OCI-LY1 (cell line): ENCODE measurements at regions not wholly inside any gene's neighbourhood (a gene's known extent, or its start where the extent isn't known, plus 50 kb on each side); places are given as distances from the start of the nearest gene placed in this dataset.

Experiments
- H2AFZ ChIP-seq: fragments of 200-600 bp; sonication (generic), shearing (Covaris generic); 2 replicates; pipeline ENCODE4 v1.6.0; 2014; ENCODE audit warnings: antibody characterized with exemption, mild to moderate bottlenecking, low read length
- H3F3A ChIP-seq: fragments of 200-600 bp; sonication (generic), shearing (Covaris generic); 2 replicates; pipeline ENCODE4 v1.6.0; 2014; ENCODE audit warnings: mild to moderate bottlenecking, antibody characterized with exemption, low read length, moderate library complexity; ENCODE audit not compliant: insufficient read depth
- H3K27ac ChIP-seq: fragments of 200-600 bp; sonication (generic); 2 replicates; pipeline ENCODE4 v1.5.1; 2014; ENCODE audit warnings: low read length, mixed run types, mild to moderate bottlenecking, low read depth; ENCODE audit not compliant: poor library complexity, severe bottlenecking
- H3K27me3 ChIP-seq: fragments of 200-600 bp; sonication (generic); 2 replicates; pipeline ENCODE4 v1.6.0; 2014; ENCODE audit warnings: antibody characterized with exemption, mild to moderate bottlenecking, low read length, moderate library complexity; ENCODE audit not compliant: insufficient read depth
- H3K36me3 ChIP-seq: fragments of 200-600 bp; sonication (generic); 2 replicates; pipeline ENCODE4 v1.6.1; 2014; ENCODE audit warnings: mild to moderate bottlenecking, antibody characterized with exemption, low read length, moderate library complexity, mixed read lengths; ENCODE audit not compliant: insufficient read depth
- H3K4me1 ChIP-seq: fragments of 200-600 bp; sonication (generic); 2 replicates; pipeline ENCODE4 v1.5.1; 2014; ENCODE audit warnings: mild to moderate bottlenecking, low read length, moderate library complexity; ENCODE audit not compliant: insufficient read depth, severe bottlenecking
- H3K4me2 ChIP-seq: fragments of 200-600 bp; sonication (generic), shearing (Covaris generic); 2 replicates; pipeline ENCODE4 v1.6.1; 2014; ENCODE audit warnings: low read length
- H3K4me3 ChIP-seq: fragments of 200-600 bp; sonication (generic); 2 replicates; pipeline ENCODE4 v1.5.1; 2014; ENCODE audit warnings: low read length, low read depth, mild to moderate bottlenecking, mixed read lengths; ENCODE audit not compliant: poor library complexity, severe bottlenecking
- H3K79me2 ChIP-seq: fragments of 200-600 bp; shearing (Covaris generic); 2 replicates; pipeline ENCODE4 v1.6.1; 2016; ENCODE audit warnings: mixed run types, low read length, mixed read lengths; ENCODE audit not compliant: insufficient read depth
- H3K9ac ChIP-seq: fragments of 200-600 bp; sonication (generic), shearing (Covaris generic); 2 replicates; pipeline ENCODE4 v1.6.1; 2014; ENCODE audit warnings: mild to moderate bottlenecking, low read length, mixed read lengths
- H3K9me2 ChIP-seq: fragments of 200-600 bp; sonication (generic), shearing (Covaris generic); 2 replicates; pipeline ENCODE4 v1.6.1; 2014; ENCODE audit warnings: low read depth, mild to moderate bottlenecking, low read length, mixed read lengths
- H3K9me3 ChIP-seq: fragments of 200-600 bp; shearing (Covaris generic); 2 replicates; pipeline ENCODE4 v1.6.1; 2014; ENCODE audit warnings: low read length, mixed read lengths
- H4K20me1 ChIP-seq: fragments of 200-600 bp; sonication (generic), shearing (Covaris generic); 2 replicates; pipeline ENCODE4 v1.6.0; 2016; ENCODE audit warnings: mild to moderate bottlenecking, low read length; ENCODE audit not compliant: insufficient read depth
- EZH2 ChIP-seq: fragments of 200-600 bp; sonication (generic), shearing (Covaris generic); IDR thresholded peaks from 2 replicates; pipeline ENCODE4 v1.8.0; 2017; ENCODE audit warnings: borderline replicate concordance, mixed run types, mild to moderate bottlenecking, antibody characterized with exemption, low read length, moderate library complexity, mixed read lengths
- TF ChIP-seq, protein P1 (sequence below): fragments of 200-600 bp; sonication (generic), shearing (Covaris generic); IDR thresholded peaks from 2 replicates; pipeline ENCODE4 v1.5.1; 2017; ENCODE audit warnings: mild to moderate bottlenecking, antibody characterized with exemption, low read length, moderate library complexity, mixed read lengths

DNA sequence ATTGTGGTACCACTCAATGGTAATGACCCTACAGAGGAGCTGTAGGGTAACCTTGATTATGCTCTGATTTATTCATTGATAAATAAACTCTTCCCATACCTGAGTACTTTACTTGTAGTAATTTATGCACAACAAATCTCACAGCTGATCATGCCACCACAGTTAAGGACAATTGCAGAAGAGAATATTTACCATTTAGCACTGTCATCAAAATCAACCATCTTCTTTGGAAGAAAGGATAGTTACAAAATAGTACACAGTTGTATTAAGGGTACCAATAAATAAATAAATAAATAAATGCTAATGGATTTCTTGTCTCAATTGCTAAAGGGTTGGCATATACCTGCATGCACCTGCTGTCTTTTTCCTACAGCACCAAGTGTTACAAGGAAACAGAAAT, 97.6 kb upstream of the PDE1C start:
- no peak overlapping the region for H3K9ac ChIP-seq
- H3K27ac ChIP-seq: no peak overlapping the region
- no peaks in the 10 kb centered on the region for H3K36me3 ChIP-seq
- H3K27me3 ChIP-seq: no peaks in the 10 kb centered on the region
- no peak overlapping the region for H3K4me2 ChIP-seq
- H3K4me1 ChIP-seq: no peaks in the 10 kb centered on the region
- no peaks in the 10 kb centered on the region for H3K9me2 ChIP-seq
- TF ChIP-seq EZH2: no peak
- TF ChIP-seq, protein P1, sequence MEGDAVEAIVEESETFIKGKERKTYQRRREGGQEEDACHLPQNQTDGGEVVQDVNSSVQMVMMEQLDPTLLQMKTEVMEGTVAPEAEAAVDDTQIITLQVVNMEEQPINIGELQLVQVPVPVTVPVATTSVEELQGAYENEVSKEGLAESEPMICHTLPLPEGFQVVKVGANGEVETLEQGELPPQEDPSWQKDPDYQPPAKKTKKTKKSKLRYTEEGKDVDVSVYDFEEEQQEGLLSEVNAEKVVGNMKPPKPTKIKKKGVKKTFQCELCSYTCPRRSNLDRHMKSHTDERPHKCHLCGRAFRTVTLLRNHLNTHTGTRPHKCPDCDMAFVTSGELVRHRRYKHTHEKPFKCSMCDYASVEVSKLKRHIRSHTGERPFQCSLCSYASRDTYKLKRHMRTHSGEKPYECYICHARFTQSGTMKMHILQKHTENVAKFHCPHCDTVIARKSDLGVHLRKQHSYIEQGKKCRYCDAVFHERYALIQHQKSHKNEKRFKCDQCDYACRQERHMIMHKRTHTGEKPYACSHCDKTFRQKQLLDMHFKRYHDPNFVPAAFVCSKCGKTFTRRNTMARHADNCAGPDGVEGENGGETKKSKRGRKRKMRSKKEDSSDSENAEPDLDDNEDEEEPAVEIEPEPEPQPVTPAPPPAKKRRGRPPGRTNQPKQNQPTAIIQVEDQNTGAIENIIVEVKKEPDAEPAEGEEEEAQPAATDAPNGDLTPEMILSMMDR: no peak
- no peaks in the 10 kb centered on the region for H3F3A ChIP-seq
- no peak overlapping the region for H2AFZ ChIP-seq
- H3K9me3 ChIP-seq: no peaks in the 10 kb centered on the region
- H4K20me1 ChIP-seq: no peaks in the 10 kb centered on the region
- H3K4me3 ChIP-seq: no peak overlapping the region
- H3K79me2 ChIP-seq: no peaks in the 10 kb centered on the region

DNA sequence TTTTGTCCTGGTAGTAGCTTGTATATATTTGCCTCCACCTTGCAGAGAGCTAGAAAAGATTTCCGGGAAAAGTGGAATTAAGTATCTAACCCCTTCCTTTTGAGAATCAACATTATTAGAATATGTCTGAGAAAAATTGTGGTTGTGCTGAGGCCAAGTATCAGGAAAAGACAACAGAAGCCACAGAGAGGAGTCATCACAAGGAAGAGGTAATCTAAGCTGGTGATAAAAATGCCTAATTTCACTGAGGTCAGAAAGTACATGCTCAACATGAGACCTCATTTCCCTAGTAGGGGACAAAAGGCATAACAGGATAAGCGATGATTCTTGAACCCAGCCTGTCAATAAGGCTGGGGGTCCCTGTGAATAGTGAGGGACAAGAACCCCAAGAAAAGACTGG, 97.0 kb upstream of the PDE1C start:
- Histone ChIP-seq H3K9me3 (no peaks in the 10 kb centered on the region), H3K79me2 (no peaks in the 10 kb centered on the region), H3K27ac (no peak overlapping the region), H3K9ac (no peak overlapping the region), H3K36me3 (no peaks in the 10 kb centered on the region), H3F3A (no peaks in the 10 kb centered on the region), H3K27me3 (no peaks in the 10 kb centered on the region), H3K4me1 (no peaks in the 10 kb centered on the region), H3K9me2 (no peaks in the 10 kb centered on the region), H3K4me3 (no peak overlapping the region), H2AFZ (no peak overlapping the region), H4K20me1 (no peaks in the 10 kb centered on the region), H3K4me2 (no peak overlapping the region)
- TF ChIP-seq EZH2: no peak
- TF ChIP-seq, protein P1: no peak

DNA sequence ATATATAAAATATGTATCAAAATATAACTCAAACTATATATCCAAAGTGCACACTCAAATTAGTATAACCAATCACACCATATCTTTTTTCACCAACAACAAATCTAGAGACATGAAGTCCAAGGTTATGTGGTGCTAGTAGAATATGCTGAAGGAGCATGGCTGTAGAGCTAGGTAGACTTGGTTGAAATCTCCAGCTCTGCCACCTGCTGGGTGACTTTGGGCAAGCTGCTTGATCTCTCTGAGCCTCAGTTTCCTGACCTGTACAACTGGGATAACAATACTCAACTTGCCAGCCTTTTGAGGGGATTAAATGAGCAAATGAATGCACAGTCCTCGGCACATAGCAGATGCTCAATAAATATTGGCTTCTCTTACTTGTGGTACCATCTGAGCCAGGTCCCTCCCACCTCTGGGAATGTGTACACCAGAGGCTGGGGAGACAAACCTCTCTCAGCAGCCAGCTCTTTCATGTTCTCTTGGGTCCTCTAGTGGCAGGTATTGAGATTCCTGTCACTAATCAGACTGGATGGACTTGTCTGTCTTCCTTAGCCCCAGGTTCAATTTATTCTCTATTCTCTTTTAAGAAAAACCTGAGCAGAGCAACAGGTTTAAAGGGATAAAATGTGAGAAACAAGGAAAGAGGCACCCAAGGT, 94.3 kb upstream of the PDE1C start:
- Histone ChIP-seq H3K79me2 (no peaks in the 10 kb centered on the region), H2AFZ (no peak overlapping the region), H3K36me3 (no peaks in the 10 kb centered on the region), H3K27ac (no peak overlapping the region), H3K9me2 (no peaks in the 10 kb centered on the region), H4K20me1 (no peaks in the 10 kb centered on the region), H3K9ac (no peak overlapping the region), H3K4me2 (no peak overlapping the region), H3K27me3 (no peaks in the 10 kb centered on the region), H3K4me1 (no peaks in the 10 kb centered on the region), H3K9me3 (no peaks in the 10 kb centered on the region), H3K4me3 (no peak overlapping the region), H3F3A (no peaks in the 10 kb centered on the region)
- TF ChIP-seq, protein P1: 0 out of 2 replicates have a peak, but pooled peaks have one; percentile 23
- no peak for TF ChIP-seq EZH2
